DOHH2 (cell line): ENCODE measurements at regions not wholly inside any gene's neighbourhood (a gene's known extent, or its start where the extent isn't known, plus 50 kb on each side); places are given as distances from the start of the nearest gene placed in this dataset.

Experiments used
- H3F3A ChIP-seq: fragments of 200-600 bp; sonication (generic), shearing (Covaris generic); 2 replicates; pipeline ENCODE4 v1.6.0; 2016; ENCODE audit warnings: antibody characterized with exemption, mild to moderate bottlenecking; ENCODE audit not compliant: control insufficient read depth, insufficient read depth
- H3K27ac ChIP-seq: fragments of 200-600 bp; sonication (generic); 2 replicates; pipeline ENCODE4 v1.5.1; 2014; ENCODE audit warnings: low read depth, mild to moderate bottlenecking, low read length, moderate library complexity
- H3K27me3 ChIP-seq: fragments of 200-600 bp; sonication (generic); 2 replicates; pipeline ENCODE4 v1.6.1; 2014; ENCODE audit warnings: mild to moderate bottlenecking, low read length, mixed read lengths; ENCODE audit not compliant: control insufficient read depth
- H3K36me3 ChIP-seq: fragments of 200-600 bp; sonication (generic); 2 replicates; pipeline ENCODE4 v1.6.1; 2014; ENCODE audit warnings: mild to moderate bottlenecking, low read length, moderate library complexity, mixed read lengths; ENCODE audit not compliant: control insufficient read depth
- H3K4me1 ChIP-seq: fragments of 200-600 bp; sonication (generic); 2 replicates; pipeline ENCODE4 v1.6.1; 2014; ENCODE audit warnings: mild to moderate bottlenecking, low read length, mixed read lengths; ENCODE audit not compliant: control insufficient read depth
- H3K4me2 ChIP-seq: fragments of 200-600 bp; sonication (generic); 2 replicates; pipeline ENCODE4 v1.6.0; 2014; ENCODE audit warnings: mild to moderate bottlenecking, low read length, moderate library complexity
- H3K4me3 ChIP-seq: fragments of 200-600 bp; sonication (generic); 2 replicates; pipeline ENCODE4 v1.5.1; 2014; ENCODE audit warnings: mild to moderate bottlenecking, low read length, mixed read lengths
- H3K79me2 ChIP-seq: fragments of 200-600 bp; sonication (generic); 2 replicates; pipeline ENCODE4 v1.6.1; 2014; ENCODE audit warnings: mild to moderate bottlenecking, low read length, mixed read lengths; ENCODE audit not compliant: control insufficient read depth
- H3K9me2 ChIP-seq: fragments of 200-600 bp; sonication (generic); replicated peaks from 2 replicates; pipeline ENCODE4 v1.6.1; 2014; ENCODE audit warnings: mild to moderate bottlenecking, low read length, mixed read lengths; ENCODE audit not compliant: control insufficient read depth
- H3K9me3 ChIP-seq: fragments of 200-600 bp; sonication (generic); 2 replicates; pipeline ENCODE4 v1.6.1; 2014; ENCODE audit warnings: antibody characterized with exemption, low read length, mixed read lengths; ENCODE audit not compliant: control insufficient read depth, insufficient read depth
- H4K20me1 ChIP-seq: fragments of 200-600 bp; sonication (generic); 2 replicates; pipeline ENCODE4 v1.6.0; 2014; ENCODE audit warnings: low read depth, mild to moderate bottlenecking, antibody characterized with exemption, low read length, moderate library complexity; ENCODE audit not compliant: control insufficient read depth, insufficient read depth
- EZH2phosphoT487 ChIP-seq: fragments of 200-600 bp; sonication (generic); IDR thresholded peaks from 2 replicates; pipeline ENCODE4 v1.6.1; 2017; ENCODE audit warnings: borderline replicate concordance, mild to moderate bottlenecking, antibody characterized with exemption, low read length, moderate library complexity, mixed read lengths
- TF ChIP-seq, protein P1 (sequence below): fragments of 200-600 bp; sonication (generic); IDR thresholded peaks from one replicate; pipeline ENCODE4 v1.5.1; 2014; ENCODE audit warnings: antibody characterized with exemption, mild to moderate bottlenecking, low read depth, low read length; ENCODE audit not compliant: poor library complexity, severe bottlenecking

DNA sequence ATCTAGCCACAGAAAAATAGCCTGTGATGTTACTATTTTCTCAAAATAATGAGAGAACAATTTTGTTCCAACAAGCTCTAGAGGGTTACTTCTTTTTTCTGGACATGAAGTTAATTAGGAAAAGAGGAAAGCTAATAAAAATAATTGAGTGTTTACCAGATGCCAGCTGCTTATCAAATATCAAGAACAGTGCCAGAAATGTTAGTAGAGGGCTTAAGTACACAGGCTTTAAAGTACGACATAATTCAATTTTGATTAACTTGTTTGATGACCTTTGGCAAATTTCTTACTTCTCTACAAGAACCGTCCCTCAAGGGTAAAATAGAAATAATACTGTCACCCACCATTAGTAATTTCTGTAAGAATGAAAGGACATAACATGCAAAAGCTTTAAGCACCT lies 977.0 kb downstream of the FSTL5 start:
- Histone ChIP-seq H3K36me3 (no peaks in the 10 kb centered on the region), H3K9me3 (no peaks in the 10 kb centered on the region), H3K4me3 (no peak overlapping the region), H4K20me1 (no peaks in the 10 kb centered on the region), H3F3A (no peaks in the 10 kb centered on the region), H3K4me2 (no peak overlapping the region), H3K27ac (no peak overlapping the region), H3K79me2 (no peaks in the 10 kb centered on the region), H3K27me3 (no peaks in the 10 kb centered on the region), H3K4me1 (no peaks in the 10 kb centered on the region), H3K9me2 (no peaks in the 10 kb centered on the region)
- TF ChIP-seq, protein P1, sequence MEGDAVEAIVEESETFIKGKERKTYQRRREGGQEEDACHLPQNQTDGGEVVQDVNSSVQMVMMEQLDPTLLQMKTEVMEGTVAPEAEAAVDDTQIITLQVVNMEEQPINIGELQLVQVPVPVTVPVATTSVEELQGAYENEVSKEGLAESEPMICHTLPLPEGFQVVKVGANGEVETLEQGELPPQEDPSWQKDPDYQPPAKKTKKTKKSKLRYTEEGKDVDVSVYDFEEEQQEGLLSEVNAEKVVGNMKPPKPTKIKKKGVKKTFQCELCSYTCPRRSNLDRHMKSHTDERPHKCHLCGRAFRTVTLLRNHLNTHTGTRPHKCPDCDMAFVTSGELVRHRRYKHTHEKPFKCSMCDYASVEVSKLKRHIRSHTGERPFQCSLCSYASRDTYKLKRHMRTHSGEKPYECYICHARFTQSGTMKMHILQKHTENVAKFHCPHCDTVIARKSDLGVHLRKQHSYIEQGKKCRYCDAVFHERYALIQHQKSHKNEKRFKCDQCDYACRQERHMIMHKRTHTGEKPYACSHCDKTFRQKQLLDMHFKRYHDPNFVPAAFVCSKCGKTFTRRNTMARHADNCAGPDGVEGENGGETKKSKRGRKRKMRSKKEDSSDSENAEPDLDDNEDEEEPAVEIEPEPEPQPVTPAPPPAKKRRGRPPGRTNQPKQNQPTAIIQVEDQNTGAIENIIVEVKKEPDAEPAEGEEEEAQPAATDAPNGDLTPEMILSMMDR, result no peak
- no peak for TF ChIP-seq EZH2phosphoT487

DNA sequence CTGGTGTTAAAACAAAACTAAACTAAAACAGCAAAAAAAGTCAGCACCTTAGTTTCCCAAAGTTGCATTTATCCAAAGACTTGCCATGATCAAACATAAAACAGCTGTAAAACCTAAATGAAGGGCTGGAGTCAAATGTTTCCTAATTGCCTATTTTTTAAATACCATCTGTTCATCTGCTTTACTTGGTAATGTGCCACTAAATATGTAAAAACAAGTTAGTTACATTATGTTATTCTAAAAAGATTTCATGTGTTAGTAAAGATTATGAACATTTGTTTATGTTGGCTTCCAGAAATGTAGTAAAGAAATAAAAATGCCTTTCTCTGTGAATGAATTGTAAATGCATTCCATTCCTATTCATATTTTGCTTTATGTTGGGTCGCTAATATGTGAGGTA lies 977.8 kb downstream of the FSTL5 start:
- H3K4me3 ChIP-seq, result no peak overlapping the region
- H3K27ac ChIP-seq, result no peak overlapping the region
- TF ChIP-seq, protein P1, result no peak
- TF ChIP-seq EZH2phosphoT487, result no peak
- no peaks in the 10 kb centered on the region for H3K9me3 ChIP-seq
- no peaks in the 10 kb centered on the region for H3K36me3 ChIP-seq
- H3K4me1 ChIP-seq, result no peaks in the 10 kb centered on the region
- H3K79me2 ChIP-seq, result no peaks in the 10 kb centered on the region
- H4K20me1 ChIP-seq, result no peaks in the 10 kb centered on the region
- H3K27me3 ChIP-seq, result no peaks in the 10 kb centered on the region
- no peak overlapping the region for H3K4me2 ChIP-seq
- no peaks in the 10 kb centered on the region for H3F3A ChIP-seq
- H3K9me2 ChIP-seq, result no peaks in the 10 kb centered on the region

DNA sequence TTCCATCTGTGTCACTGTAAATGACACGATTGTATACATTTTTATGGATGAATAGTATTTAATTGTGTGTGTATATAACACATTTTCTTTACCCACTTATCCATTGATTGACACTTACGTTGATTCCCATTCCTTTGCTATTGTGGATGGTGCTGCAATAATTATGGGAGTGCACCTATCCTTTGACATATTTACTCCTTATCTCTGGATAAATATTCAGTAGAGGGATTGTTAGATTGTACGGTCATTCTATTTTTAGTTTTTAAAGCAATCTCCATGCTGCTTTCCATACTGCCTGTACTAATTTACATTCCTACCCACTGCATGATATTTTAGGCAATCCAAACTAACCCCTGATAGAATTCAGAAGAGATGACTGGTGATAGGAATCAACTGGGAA lies 980.1 kb downstream of the FSTL5 start:
- Histone ChIP-seq H3K4me3 (no peak overlapping the region), H3K9me2 (no peaks in the 10 kb centered on the region), H4K20me1 (no peaks in the 10 kb centered on the region), H3K4me1 (no peaks in the 10 kb centered on the region), H3K4me2 (no peak overlapping the region), H3K27ac (no peak overlapping the region), H3K9me3 (no peaks in the 10 kb centered on the region), H3K27me3 (no peaks in the 10 kb centered on the region), H3F3A (no peaks in the 10 kb centered on the region), H3K79me2 (no peaks in the 10 kb centered on the region), H3K36me3 (no peaks in the 10 kb centered on the region)
- no peak for TF ChIP-seq EZH2phosphoT487
- TF ChIP-seq, protein P1, result no peak

DNA sequence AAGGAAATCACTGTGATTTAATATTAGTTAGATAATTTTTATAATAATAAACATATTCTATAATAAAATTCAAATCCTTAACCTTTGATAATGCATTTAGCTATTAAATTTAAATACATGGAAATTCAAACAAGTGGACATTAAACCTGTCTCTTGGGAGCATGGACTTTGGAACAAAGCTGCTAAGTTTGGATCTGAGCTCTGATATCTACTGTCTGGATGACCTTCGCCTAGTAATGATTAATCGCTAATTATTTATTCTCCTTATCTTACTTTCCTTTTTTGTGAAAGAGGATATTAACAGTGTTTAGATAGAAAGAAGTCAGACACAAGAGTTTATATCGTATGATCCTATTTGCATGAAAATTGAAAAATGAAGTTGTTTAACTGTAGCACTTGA lies 980.9 kb downstream of the FSTL5 start:
- Histone ChIP-seq H3K36me3 (no peaks in the 10 kb centered on the region), H3K79me2 (no peaks in the 10 kb centered on the region), H3F3A (no peaks in the 10 kb centered on the region), H3K27me3 (no peaks in the 10 kb centered on the region), H3K4me3 (no peak overlapping the region), H4K20me1 (no peaks in the 10 kb centered on the region), H3K9me2 (no peaks in the 10 kb centered on the region), H3K4me2 (no peak overlapping the region), H3K27ac (no peak overlapping the region), H3K4me1 (no peaks in the 10 kb centered on the region), H3K9me3 (no peaks in the 10 kb centered on the region)
- TF ChIP-seq, protein P1, result no peak
- TF ChIP-seq EZH2phosphoT487, result no peak
